GM12865 (cell line): ENCODE measurements at regions not wholly inside any gene's neighbourhood (a gene's known extent, or its start where the extent isn't known, plus 50 kb on each side); places are given as distances from the start of the nearest gene placed in this dataset.

Source experiments
- DNase-seq: peaks from one replicate; pipeline ENCODE4 v3.0.0; 2010; ENCODE audit warnings: low read depth
- H3K4me3 ChIP-seq: 2 replicates; pipeline ENCODE4 v1.5.1; 2011; ENCODE audit warnings: mild to moderate bottlenecking, low read depth, low read length, control low read depth
- TF ChIP-seq, protein P1 (sequence below): IDR thresholded peaks from 2 replicates; pipeline ENCODE4 v1.5.1; 2011; ENCODE audit warnings: low read length, control low read depth, low read depth, inconsistent platforms; ENCODE audit not compliant: insufficient read depth; ENCODE audit errors: missing control alignments

DNA sequence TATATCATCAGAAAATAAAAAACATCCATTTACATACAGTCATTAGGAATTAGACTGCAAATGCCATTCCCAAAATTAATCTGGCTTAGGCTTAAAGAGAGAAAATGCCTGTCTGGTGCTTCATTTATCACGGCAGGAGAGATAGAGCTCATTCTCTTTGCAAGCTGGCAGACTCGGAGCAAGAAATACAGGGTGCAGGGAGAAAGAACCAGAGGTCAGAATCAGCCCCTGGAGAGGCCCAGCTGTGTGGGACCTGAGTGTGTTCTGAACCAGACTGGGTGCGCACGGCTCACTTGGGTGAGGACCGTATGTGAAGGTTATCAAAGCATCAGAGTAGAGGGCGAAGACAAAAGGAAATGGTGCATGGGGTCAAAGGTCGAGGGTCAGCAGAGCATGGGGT is 227.8 kb downstream of the ACKR3 start:
- H3K4me3 ChIP-seq: no peak overlapping the region
- TF ChIP-seq, protein P1, sequence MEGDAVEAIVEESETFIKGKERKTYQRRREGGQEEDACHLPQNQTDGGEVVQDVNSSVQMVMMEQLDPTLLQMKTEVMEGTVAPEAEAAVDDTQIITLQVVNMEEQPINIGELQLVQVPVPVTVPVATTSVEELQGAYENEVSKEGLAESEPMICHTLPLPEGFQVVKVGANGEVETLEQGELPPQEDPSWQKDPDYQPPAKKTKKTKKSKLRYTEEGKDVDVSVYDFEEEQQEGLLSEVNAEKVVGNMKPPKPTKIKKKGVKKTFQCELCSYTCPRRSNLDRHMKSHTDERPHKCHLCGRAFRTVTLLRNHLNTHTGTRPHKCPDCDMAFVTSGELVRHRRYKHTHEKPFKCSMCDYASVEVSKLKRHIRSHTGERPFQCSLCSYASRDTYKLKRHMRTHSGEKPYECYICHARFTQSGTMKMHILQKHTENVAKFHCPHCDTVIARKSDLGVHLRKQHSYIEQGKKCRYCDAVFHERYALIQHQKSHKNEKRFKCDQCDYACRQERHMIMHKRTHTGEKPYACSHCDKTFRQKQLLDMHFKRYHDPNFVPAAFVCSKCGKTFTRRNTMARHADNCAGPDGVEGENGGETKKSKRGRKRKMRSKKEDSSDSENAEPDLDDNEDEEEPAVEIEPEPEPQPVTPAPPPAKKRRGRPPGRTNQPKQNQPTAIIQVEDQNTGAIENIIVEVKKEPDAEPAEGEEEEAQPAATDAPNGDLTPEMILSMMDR: no peak
- DNase-seq: no peak

DNA sequence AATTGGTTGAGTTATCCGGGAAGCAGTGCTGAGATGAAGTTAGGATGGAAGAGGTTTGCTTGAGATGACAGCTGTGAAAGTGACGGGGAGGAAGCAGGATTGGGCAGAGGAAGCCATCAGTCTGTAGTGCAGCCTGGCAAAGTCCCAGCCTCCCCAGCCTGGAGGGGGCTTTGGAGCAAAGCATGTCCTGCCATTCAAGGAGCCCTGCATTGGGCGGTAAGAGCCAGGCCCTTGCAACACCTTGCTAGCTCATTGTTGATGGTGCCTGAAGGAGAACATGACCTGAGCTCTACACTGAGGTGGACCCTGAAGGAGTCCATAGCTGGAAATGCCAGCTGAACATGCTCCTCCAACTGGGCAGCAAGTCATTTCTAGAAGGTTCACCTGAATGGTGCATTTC is 228.9 kb downstream of the ACKR3 start:
- TF ChIP-seq, protein P1: no peak
- no peak for DNase-seq
- no peak overlapping the region for H3K4me3 ChIP-seq

DNA sequence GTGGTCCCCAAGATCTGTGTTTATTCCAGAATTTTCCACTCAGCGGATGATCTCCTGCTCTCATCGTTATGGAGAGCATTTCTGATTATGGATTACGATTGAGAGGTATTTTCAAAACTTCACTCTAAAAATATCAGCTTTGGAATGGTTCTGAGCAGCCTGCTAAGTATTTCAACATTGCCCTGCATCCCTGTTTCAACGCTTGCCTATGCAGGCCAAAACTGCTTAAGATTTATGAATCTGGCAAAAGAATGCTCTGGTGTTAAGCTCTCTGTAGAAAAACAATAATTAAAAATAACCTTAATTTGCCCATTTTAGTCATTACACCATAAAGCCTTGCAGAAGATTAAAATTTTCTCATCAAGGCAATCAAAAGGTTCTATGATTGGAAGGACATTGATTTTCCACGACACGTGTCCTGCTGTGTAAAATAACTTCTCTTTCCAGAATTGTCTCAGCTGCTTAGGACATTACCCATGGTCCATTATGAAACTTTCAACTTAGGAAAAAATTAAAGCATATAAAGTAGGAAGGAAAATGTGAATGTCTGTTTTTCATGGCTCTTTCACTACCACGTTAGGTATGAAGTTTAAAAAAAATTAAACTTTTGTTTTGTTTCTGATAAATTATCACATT is 229.9 kb downstream of the ACKR3 start:
- no peak overlapping the region for H3K4me3 ChIP-seq
- TF ChIP-seq, protein P1: no peak
- DNase-seq: no peak

DNA sequence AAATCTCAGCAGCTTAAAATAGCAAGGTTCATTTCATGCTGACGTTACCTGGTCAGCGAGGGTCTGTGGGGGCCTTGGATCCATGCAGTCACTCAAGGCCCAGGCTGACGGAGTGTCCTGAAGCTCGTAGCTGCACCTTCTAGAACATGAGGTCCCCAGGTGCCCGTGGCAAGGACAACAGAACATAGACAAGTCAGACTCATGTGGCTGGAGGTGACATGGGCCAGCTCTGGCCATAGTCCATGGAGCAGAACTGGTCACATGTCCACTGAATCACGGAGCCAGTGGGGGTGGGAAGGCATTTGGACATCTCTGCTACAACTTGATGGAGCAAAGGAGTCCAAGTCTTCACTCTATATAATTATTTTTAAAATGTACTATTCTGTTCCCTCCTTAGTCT is 233.2 kb downstream of the ACKR3 start:
- no peak overlapping the region for H3K4me3 ChIP-seq
- TF ChIP-seq, protein P1: no peak
- no peak for DNase-seq

- TF ChIP-seq, protein P1: no peak
- DNase-seq: no peak
- no peak overlapping the region for H3K4me3 ChIP-seq
Measured at GRCh38 chr2:236803621-236804020, 234.0 kb downstream of the ACKR3 start.

DNA sequence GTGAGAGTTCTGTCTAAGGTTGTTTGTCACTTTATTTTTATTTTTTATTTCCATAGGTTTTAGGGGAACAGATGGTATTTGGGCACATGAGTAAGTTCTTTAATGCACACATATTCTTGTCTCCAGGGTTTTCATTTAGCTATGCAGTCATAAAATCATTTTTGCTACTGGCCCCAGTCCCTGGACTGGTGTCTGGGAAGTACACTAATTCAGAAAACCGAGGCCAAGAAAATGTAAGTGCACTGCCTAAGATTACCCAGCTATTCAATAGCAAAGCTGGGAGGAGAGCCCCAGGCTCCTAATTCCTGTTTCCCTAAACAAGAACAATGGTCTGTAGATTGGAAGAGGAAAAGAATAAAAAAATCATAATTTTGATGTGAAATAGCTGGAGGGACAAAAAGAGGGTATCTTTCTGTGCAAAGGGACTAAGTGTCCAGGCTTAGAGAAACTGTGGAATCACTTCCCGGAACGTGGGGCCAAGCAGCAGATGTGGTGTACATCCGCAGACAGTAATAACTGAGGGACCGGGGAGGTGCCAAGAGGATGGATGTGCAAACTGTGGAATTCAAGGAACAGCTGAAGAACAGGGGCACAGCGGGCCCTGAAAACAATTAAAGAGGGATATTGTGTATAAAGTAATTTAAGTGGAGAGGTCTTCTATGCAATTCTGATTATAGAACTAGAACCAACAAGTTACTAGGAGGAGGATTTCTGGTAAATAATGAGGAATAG is 236.3 kb downstream of the ACKR3 start:
- DNase-seq: no peak
- no peak overlapping the region for H3K4me3 ChIP-seq
- TF ChIP-seq, protein P1: no peak
